ENCODE measurements at regions not wholly inside any gene's neighbourhood (a gene's known extent, or its start where the extent isn't known, plus 50 kb on each side); places are given as distances from the start of the nearest gene placed in this dataset.

GRCh38 chr20:22490287-22491193 is 93.8 kb downstream of the FOXA2 start (continued):
- TF ChIP-seq NR2F6 (IDR thresholded peaks at IDR 0.05) (peak; percentile 84), NR2F6 (CRISPR knock-in tag; IDR thresholded peaks at IDR 0.05) (peak; percentile 88), ZNF782 (CRISPR knock-in tag; IDR thresholded peaks at IDR 0.05; ENCODE audit: borderline replicate concordance) (no peak), MBNL3 (CRISPR knock-in tag; conservative IDR thresholded peaks at IDR 0.05) (no peak), PBX3 (CRISPR knock-in tag; IDR thresholded peaks at IDR 0.05; ENCODE audit: borderline replicate concordance) (no peak), NFE2L1 (CRISPR knock-in tag; IDR thresholded peaks at IDR 0.05; ENCODE audit: borderline replicate concordance) (peak; percentile 13; the same call in 1 of the 2 replicates), AKNA (CRISPR knock-in tag; IDR thresholded peaks at IDR 0.05; ENCODE audit: borderline replicate concordance) (no peak), NR2C2 (CRISPR knock-in tag; IDR thresholded peaks at IDR 0.05; ENCODE audit: borderline replicate concordance) (peak; percentile 51), IKZF5 (CRISPR knock-in tag; IDR thresholded peaks at IDR 0.05) (peak; percentile 98), POGZ (CRISPR knock-in tag; IDR thresholded peaks at IDR 0.05) (peak; percentile 88), ISL2 (CRISPR knock-in tag; IDR thresholded peaks at IDR 0.05) (peak; percentile 91), NCOA2 (CRISPR knock-in tag; IDR thresholded peaks at IDR 0.05) (peak; percentile 78), SAP130 (CRISPR knock-in tag; IDR thresholded peaks at IDR 0.05; ENCODE audit: low read depth) (peak; percentile 98), ZSCAN31 (CRISPR knock-in tag; IDR thresholded peaks at IDR 0.05; ENCODE audit: low read depth) (peak; percentile 70; the same call in 1 of the 2 replicates), GZF1 (CRISPR knock-in tag; IDR thresholded peaks at IDR 0.05) (no peak), ZNF143 (CRISPR knock-in tag; IDR thresholded peaks at IDR 0.05) (peak; percentile 83), SOX6 (IDR thresholded peaks at IDR 0.05) (no peak), SOX6 (CRISPR knock-in tag; IDR thresholded peaks at IDR 0.05) (peak; percentile 99), HNRNPUL1 (IDR thresholded peaks at IDR 0.05; ENCODE audit: low read depth, low read length) (peak; percentile 99), RFX5 (IDR thresholded peaks at IDR 0.05; ENCODE audit: low read depth, low read length) (peak; percentile 73), ZNF382 (CRISPR knock-in tag; IDR thresholded peaks at IDR 0.05; ENCODE audit: borderline replicate concordance) (no peak), ZNF260 (CRISPR knock-in tag; IDR thresholded peaks at IDR 0.05; ENCODE audit: borderline replicate concordance, low read depth) (no peak), ETS1 (CRISPR knock-in tag; IDR thresholded peaks at IDR 0.05) (no peak)

Data from HepG2 (cell line).